ENCODE measurements at regions not wholly inside any gene's neighbourhood (a gene's known extent, or its start where the extent isn't known, plus 50 kb on each side); places are given as distances from the start of the nearest gene placed in this dataset.

GRCh38 chr2:220445429-220446105 is 818.1 kb downstream of the SLC4A3 start:
- TF ChIP-seq EP300 (IDR thresholded peaks at IDR 0.05; ENCODE audit: low read length) (no peak), RBM17 (IDR thresholded peaks at IDR 0.05; ENCODE audit: borderline replicate concordance, low read depth, low read length) (no peak), NUFIP1 (IDR thresholded peaks at IDR 0.05; ENCODE audit: partially characterized antibody) (no peak), ELK1 (CRISPR knock-in tag; IDR thresholded peaks at IDR 0.05) (no peak), CTCF (IDR thresholded peaks at IDR 0.05 in 2 of 3, conservative IDR thresholded peaks at IDR 0.05 in 1 of 3; ENCODE audit: insufficient read depth in 2 of 3, low read depth in 1 of 3, low read length in 3 of 3) (no peak), ZNF133 (CRISPR knock-in tag; IDR thresholded peaks at IDR 0.05) (no peak), ATF1 (CRISPR knock-in tag; IDR thresholded peaks at IDR 0.05) (no peak), ATF1 (tag; IDR thresholded peaks at IDR 0.05) (no peak)

All from K562 (cell line).